Fibroblast of lung (primary cell): ENCODE measurements at regions not wholly inside any gene's neighbourhood (a gene's known extent, or its start where the extent isn't known, plus 50 kb on each side); places are given as distances from the start of the nearest gene placed in this dataset.

Source experiments
- EZH2 ChIP-seq: IDR thresholded peaks from 2 replicates; pipeline ENCODE4 v1.5.1; 2012; ENCODE audit warnings: low read length, control low read depth, mild to moderate bottlenecking; ENCODE audit errors: missing control alignments
- TF ChIP-seq, protein P1 (sequence below), 2 donors: IDR thresholded peaks in 1 of 2; conservative IDR thresholded peaks in 1 of 2; 1 replicate in 1 of 2; 2 replicates in 1 of 2; pipeline ENCODE4 v1.5.1; 2011 to 2012; ENCODE audit warnings: low read length in 2 of 2, control low read depth in 1 of 2, inconsistent platforms in 1 of 2, low read depth in 1 of 2, mild to moderate bottlenecking in 1 of 2

DNA sequence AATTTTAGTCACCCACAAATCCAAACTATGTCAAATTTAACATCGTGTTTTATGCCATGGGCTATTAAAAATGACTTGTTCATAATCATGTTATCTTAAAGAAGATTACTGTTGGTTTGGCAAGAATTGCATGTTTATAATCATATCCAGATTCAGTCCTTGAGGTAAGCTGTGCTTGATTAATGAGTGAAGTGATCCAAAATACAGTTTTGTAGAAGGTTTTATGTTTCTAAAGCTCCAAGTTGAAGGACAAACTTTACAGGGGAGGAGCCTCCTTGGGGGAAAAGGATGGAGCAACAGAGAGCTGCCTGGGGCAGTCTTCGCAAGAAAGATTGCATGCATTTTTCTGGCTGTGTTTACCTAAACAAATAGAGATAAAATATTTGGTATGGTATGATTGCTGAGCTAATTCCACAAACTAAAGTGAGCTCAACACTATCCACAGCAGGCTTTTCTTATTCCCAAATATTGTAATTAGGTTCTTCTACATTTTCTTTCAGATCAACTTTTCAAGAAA, 189.5 kb upstream of the TYRP1 start:
- TF ChIP-seq, protein P1, sequence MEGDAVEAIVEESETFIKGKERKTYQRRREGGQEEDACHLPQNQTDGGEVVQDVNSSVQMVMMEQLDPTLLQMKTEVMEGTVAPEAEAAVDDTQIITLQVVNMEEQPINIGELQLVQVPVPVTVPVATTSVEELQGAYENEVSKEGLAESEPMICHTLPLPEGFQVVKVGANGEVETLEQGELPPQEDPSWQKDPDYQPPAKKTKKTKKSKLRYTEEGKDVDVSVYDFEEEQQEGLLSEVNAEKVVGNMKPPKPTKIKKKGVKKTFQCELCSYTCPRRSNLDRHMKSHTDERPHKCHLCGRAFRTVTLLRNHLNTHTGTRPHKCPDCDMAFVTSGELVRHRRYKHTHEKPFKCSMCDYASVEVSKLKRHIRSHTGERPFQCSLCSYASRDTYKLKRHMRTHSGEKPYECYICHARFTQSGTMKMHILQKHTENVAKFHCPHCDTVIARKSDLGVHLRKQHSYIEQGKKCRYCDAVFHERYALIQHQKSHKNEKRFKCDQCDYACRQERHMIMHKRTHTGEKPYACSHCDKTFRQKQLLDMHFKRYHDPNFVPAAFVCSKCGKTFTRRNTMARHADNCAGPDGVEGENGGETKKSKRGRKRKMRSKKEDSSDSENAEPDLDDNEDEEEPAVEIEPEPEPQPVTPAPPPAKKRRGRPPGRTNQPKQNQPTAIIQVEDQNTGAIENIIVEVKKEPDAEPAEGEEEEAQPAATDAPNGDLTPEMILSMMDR (conservative IDR thresholded peaks at IDR 0.05 in 1 of 2, IDR thresholded peaks at IDR 0.05 in 1 of 2; ENCODE audit: low read depth in 1 of 2, low read length in 2 of 2) = no peak
- TF ChIP-seq EZH2 = no peak
